GM04503 (cell line): ENCODE measurements at regions not wholly inside any gene's neighbourhood (a gene's known extent, or its start where the extent isn't known, plus 50 kb on each side); places are given as distances from the start of the nearest gene placed in this dataset.

Source experiments
- DNase-seq: peaks from one replicate; pipeline ENCODE4 v3.0.0-alpha.2; 2012; ENCODE audit warnings: low read depth

DNA sequence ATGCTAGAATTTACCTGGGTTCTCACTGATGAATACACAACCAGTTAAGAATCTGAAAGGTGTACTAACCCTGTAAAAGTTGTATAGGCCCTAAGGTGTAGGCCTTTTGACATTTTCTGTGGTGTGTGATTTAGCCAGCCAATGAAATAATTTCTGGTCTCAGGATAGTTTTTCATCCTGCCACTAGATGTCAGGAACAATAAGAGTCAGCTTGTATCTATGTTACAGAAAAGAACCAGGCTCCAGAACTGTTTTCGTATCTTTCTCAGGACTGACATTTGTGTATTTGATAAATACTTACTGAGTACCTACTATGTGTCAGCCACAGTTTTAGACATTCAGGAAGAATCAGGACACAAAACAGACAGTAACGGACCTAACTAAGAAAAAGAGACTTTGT, 673.6 kb upstream of the TENM3 start:
- DNase-seq: peak; percentile 25

DNA sequence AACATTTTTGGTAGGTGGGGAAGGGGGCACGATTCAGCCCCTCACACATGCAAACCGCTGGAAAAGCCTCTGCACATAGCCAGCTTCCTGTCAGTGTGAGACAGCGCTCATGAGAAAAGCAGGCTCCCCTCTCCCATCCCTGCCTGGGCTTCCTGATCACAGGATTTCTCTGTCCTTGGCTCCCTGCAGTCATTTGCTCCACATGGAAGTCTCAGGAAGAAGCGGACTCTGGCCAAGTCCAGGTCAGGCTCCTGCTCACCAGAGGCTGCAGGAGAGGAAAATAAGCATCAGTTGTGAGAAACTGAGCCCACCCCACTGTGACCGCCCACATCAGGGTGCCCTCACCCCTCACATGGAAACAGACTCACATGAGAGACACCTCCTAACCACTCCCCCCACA, 664.3 kb upstream of the TENM3 start:
- no peak for DNase-seq

DNA sequence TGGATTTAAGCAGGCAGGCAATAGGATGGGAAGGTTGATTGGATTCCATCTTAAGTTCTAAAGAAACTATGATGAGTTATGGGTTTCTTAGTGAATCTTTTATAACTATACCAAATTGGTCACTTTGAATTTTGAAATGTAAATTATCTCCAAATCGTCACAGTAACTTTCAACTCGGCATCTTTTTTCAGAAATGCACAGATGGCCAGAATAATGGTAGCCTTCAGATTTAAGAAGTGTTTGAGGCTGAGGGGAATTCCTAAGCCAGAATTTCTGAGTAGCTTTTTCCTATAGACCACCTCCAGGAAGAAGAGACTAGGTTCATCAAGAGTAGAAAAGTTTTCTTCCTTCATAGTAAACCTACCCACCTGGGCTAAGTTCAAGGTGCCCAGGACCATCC, 663.7 kb upstream of the TENM3 start:
- DNase-seq: no peak

DNA sequence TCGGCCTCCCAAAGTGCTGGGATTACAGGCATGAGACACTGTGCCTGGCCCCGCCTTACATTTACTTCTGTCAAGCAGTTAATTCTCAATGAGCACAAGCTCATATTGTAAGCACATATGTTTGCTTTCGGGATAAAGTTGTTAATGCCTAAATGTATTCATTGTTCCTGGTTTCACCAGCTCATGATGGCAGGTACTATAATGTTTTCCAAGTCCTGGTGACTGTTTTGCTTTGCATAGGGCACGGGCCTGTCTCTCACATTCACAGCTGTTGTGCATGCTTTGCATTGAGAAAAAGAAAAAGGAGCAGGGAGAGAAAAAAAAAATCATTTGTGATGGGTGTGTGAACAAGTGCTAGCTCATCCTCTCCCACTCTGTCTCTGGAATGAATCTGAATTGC, 661.2 kb upstream of the TENM3 start:
- DNase-seq: no peak

DNA sequence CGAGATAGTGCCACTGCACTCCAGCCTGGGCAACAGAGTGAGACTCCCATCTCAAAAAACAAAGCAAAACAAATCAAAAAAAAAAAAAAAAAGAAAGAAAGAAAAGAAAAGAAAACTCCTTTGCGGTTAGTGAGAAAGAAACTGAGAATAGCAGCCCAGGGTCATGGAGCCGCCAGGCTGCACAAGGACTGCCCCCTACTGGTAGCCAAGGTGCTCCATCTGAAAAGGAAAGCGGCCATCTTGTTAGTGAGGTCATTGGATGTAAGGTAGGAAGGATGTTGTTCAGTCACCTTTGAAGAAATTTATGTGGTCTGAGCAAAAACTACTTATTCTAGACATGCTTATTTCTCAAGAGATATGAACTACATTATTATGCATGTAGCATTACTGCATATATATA, 660.6 kb upstream of the TENM3 start:
- no peak for DNase-seq

DNA sequence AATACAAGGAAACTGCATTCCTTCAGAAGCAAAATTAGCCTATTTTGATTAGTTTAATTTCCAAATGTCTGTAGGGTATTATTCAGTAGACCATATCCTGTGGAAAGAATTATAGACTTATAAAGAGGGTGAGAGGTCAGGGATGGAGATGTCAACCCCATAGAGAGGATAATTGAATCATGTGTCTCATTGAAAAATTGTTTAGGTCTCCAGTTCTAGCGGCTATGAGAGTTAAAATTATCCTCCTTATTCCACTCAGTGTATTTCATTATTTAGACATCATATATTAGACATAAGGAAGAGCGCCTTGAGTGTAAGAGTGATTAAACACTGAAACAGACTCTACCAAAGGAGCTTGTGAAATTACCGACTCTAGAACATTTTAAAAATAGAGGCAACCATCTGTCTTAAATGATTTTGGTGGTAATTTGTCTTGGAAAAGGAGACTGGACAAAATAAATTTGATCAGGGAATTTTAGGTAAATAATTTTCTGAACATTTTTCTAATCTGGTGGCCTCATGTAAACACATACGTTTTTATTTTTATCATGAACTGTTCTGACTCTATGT, 654.4 kb upstream of the TENM3 start:
- no peak for DNase-seq

DNA sequence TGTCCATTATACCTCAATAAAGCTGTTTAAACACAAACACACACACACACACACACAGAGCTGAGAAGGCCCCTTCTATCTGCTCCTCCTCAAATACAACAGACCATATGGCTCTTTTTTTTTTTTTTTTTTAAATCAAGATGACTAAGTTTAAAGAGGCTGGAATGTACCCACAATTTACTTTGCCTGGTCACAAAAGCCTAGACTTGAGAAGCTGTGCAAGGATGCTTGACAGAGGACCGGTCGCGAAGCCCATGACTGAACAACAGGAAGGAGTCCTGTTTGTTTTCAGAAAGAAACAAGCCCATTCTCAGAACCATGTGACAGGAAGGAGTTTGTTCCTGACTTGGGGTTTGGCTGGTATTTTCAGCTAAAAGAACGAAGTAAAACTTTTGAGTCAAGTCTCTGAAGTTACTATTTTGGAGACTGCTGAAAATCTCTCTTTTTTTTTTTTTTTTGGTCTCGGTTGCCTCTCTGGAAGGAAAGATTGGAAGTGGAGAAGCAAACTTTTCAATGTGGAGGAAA, 650.9 kb upstream of the TENM3 start:
- no peak for DNase-seq

DNA sequence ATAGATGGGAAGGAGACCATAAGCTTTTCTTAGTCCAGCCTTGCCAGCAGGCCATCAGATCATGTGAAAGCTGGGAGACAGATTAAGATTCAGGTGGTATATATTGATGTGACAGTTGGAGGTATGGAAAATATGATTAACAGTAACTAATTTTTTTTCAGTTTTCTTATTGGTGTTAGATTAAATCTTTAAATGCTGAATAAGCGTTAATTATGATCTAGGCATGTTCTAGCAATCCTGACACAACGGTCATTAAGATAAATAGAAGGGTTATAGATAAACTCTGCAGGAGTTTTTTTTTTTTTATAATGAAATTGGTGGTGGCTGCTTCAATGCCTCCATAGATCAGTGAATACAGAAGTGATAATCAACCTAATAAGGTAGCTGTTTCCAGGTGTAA, 649.5 kb upstream of the TENM3 start:
- no peak for DNase-seq

DNA sequence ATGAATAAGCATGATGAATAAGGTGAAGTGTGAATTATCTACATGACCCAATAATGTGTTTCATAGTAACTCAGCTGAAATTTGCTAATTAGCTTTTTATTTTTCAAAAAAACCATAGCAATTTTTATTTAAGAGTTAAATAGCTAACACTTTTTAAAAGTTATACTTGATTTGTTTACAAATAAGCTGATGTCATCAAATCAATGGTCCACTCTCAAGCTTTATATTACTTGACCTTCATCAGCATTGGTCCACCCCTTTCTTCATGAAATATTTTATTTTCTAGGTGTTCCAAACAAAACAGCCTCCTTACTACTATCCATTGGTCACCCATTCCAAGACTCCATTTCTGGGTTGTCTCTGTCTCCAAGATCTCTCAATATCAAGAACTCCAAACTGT, 649.0 kb upstream of the TENM3 start:
- no peak for DNase-seq

DNA sequence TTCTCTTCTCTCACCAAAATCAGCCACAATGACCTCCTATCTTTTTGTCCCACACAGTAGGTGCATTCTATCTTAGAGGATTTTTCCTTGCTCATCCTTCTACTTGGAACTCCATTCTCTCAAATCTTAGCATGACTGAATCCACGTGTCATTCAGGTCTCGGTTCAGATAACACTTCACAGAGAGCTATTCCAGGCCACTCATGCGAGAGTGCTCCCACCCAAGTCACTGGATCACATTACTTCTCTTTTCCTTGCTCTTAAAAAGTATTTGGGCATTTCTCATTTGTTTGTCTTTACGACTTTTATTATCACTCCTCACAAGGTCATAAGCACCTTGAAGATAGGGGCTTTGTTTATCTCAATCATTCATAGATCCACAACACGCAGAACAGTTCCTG, 647.5 kb upstream of the TENM3 start:
- no peak for DNase-seq

DNA sequence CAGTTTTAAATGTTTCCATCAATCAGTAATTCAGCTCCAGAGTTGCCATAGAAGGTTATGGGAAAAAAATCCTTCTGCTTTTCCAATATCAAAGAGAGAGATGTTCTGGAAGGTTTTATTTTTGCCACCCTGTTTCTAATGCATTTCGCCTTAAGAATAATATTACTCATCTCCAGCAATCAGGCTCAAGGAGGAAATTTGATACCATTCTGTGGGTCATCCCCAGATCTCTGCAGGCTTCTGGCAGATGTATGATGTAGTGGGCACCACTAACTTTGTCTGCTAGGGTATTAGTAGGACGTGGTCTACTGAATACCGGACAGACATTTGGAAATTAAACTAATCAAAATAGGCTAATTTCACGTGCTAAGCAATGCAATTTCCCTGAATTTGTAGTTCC, 645.4 kb upstream of the TENM3 start:
- DNase-seq: no peak

DNA sequence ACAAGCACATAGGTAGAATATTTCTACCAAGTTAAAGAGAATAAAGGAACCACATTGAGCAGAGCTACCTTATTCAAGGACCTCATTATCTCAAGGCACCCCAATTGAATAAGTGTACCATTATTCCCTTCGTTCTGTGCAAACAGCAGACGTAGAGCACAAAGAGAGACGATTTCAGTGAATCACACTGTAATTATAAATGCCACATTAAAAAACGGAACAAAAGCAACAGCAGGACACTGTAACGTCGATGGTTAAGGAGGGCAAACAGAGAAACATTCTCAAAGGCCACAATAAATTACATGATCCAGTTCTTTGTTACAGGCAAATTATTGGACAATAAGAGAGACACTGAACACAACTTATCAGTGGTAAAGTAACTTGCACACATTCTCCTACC, 644.1 kb upstream of the TENM3 start:
- no peak for DNase-seq

DNA sequence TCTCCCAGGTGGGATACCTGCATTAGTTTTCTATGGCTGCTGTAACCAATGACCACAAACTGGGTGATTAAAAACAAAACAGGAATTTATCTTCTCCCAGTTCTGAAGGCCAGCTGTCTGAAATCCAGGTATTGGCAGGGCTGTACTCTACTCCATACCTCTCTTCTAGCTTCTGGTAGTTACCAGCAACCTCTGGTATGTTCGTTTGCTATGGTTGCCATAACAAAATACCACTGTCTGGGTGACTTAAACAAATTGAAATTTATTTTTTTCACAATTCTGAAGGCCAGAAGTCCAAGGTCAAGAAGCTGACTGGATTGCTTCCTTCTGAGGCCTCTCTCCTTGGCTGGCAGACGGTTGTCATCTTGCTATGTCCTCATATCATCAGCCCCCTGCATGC, 642.1 kb upstream of the TENM3 start:
- peak; percentile 57 for DNase-seq

DNA sequence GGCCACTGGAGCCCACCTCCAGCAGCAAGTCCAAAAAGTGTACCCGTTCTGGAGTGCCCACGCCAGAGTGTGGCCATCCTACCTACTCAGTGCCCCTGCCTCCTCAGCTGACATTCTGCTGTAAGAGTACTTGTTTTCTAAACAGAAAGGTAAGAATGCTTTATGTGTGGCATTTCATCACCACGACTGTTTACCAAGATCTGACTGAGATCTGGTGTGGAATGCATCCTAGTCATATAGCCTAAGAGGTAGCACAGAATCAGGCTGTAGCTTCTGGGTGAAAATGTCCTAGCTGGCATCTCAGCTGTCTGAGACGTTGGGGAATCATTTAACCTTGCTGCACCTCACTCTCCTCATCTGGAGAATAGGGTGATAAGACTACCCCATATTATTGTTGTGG, 638.7 kb upstream of the TENM3 start:
- no peak for DNase-seq

DNA sequence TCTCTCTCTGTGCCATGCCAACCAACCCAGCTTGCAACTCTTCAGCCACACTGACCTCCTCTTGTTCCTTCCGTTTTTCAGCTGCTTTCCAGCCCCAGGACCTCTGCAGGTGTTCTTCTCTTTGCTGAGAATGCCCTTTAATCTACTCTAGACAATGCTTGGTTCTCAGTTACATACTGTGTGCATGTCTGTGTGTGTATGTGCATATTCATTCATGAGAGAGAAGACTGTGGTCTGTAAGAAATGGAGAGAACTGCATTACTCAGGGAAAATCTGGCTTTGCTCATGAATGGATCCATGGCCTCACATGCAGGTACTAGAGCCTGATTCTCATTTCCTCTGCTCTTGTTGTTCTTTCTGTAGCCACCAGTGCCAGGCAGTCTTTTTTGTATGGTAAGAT, 636.9 kb upstream of the TENM3 start:
- DNase-seq: no peak

DNA sequence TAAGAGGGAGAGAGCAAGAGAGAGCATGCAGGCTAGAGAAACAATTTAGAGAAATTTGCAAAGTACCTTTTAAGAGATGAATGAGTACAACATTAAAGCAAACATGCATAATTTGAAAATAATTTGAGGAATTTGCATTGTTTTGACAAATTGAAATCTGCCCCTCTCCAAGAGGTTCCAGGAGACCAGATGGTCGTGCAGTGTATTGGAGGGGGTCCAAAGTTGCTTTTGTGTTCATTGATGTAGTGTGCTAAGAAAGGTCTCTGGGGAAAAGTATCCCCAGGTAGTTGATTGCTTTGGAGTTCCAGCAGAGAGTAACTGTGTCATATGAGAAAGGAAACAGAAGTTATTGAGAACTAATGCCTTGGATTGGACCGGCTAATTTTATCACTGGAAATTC, 635.0 kb upstream of the TENM3 start:
- DNase-seq: no peak

DNA sequence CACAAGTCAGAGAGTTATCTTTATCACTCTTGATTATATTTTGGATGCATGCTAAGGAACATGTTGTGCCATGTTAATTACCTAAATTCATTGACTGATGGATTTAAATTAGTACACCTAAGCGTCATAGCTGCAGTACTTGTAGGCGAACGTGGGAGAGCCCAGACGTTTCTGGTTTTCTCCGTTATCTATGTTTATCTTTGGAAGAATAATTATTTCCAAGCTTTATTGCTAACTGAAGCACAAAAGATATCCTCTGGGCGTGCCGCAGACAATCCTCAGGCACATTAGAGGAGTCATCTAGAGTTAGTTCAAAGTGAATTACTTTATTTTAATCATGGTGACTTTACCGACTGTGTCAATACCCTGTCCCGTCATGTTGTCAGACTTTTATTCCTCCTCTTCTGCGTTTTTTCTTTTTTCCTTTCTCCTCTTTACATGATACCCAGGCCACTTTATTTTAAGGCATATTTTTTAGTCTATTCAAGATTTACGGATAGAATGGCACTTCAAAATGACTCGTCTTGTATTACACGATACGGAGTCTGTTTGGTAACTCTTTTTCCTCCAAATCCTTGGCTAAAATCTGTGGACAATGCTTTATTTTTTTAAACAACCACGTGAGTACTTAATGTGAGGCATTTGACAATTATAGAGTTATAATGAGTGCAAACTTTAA, 632.0 kb upstream of the TENM3 start:
- no peak for DNase-seq

DNA sequence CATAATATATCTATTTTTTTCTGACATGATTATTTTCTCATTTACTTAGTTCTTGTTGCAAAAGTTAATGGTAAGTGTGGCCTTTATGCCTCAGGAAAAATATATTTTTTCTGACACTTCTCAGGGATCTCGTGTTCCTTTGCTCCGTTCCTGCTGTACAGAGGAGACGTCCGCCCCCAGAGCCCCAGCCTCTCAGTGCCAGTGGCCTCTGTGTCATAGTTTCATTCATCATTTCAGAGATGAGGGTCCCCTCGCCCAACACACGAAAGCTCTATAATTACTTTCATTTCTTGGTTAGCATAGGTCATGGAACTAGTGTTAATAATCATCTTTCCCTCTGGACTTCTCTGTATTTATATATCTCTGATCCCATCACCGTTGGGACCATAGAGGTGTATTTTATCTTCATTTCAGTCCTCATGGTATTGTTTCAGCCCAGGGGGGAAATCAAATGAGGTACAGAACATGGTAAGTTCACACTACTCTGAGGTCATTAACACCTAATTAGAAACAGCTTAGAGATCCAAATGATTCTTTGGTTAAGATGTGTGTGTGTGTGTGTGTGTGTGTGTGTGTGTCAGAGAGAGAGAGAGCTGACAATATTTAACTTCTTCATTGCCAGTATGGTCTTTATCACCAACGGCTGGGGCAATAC, 631.1 kb upstream of the TENM3 start:
- no peak for DNase-seq

DNA sequence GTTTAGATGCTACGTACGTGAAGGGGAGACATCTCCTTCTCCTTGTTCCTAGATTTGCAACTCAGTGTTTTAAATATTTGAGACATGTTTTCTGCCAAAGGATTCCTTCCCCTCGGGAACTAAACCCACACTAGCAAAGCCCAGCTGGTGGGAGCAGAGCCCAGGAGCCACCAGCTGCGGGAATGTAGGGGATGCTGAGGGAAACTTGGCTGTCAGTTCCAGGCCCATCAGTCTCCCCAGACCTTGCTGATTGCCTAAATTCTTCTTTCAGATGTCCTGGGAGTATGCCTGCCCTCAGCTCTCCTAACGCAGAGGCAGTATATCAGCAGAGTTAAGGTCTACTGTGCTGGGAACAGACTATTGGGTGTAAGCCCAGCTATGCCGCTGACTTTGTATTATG, 630.0 kb upstream of the TENM3 start:
- DNase-seq: no peak

DNA sequence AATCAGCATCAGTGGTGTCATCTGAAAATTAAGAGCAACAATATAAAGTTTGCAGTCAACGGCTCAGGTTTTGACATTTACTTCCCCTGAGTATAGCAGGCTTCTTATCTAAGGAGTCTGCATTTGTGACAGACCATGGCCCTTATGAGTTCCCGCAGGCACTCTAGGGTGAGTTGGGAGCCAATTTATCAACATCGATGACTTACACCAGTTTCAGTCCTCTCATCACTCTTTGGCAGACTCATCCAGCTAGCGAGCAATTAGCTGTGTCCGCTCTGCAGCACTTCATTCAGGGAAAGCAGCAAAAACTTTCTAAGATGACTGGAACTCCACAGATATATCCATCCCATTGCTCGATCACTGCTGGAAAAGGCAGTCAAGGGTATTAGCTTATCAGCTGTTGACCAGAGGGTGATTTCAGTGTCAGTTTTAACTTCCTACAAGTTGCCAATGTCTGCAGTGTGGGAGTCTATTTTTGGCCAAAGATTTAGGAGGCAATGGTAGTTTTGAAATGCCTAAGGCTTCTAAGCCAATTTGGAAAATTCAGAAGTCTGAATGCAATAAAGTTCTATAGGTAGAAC, 625.1 kb upstream of the TENM3 start:
- DNase-seq: no peak

DNA sequence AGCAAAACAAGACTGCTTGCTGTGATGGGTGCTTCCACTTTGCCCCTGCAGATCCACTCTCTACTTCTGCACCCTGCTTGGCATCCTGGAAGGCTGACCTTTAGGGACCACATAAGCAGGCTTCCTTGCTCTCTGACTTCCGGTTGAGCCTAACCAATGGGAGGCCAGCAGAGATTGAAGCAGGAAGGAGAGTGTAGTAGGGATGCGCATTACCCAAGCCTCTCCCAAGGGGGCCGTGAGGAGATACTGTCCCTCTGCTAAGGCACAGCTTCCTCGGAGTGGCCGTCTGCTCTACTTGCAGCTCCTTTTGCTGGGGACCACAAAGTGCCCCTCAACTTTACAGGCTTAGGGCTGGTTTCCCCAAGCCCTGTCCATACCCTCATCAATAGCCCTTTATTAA, 624.3 kb upstream of the TENM3 start:
- no peak for DNase-seq

DNA sequence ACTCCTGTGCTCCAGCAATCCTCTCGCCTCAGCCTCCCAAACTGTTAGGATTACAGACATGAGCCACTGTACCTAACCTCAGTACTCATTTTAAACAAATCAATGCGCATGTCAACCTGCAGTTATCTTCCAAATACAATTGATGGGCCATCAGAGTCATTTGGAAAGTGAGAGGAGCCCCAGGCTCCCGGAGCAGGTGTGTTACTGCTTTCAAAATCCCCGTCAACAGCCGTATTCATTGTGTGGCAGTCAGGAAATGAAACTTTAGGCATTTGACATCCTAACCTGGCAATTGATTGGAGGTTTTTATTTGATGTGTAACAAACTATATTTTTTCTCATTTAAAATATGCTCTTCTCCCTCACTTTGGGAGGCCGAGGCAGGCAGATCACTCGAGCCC, 623.6 kb upstream of the TENM3 start:
- no peak for DNase-seq
